ENCODE measurements at regions not wholly inside any gene's neighbourhood (a gene's known extent, or its start where the extent isn't known, plus 50 kb on each side); places are given as distances from the start of the nearest gene placed in this dataset.

DNA sequence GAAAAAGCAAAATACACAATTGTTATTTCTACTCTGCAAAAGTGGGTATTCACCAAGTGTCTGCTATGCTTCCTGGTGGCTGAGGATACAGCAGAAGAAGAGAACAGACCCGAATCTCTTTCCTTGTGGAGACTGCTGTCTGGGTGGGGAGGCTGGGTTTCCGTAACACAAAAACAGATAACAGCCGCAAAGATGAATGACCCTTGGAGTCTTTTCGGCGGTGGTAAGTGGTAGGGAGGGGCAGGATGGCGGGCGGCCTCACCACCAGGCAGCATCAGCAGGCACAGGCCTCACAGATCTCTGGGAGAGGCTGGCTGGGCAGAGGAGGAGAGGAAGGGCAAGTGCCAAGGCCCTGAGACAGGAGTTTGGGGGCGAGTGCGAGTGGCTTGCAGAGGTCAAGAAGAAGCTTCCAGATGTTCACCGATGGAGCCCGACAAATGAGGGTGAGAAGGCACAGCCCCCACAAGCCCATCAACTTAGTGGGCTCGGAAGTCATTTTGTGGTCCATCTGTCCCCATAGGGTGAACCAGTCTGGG is 164.2 kb downstream of the RHOU start:
- no peak for DNase-seq

DNA sequence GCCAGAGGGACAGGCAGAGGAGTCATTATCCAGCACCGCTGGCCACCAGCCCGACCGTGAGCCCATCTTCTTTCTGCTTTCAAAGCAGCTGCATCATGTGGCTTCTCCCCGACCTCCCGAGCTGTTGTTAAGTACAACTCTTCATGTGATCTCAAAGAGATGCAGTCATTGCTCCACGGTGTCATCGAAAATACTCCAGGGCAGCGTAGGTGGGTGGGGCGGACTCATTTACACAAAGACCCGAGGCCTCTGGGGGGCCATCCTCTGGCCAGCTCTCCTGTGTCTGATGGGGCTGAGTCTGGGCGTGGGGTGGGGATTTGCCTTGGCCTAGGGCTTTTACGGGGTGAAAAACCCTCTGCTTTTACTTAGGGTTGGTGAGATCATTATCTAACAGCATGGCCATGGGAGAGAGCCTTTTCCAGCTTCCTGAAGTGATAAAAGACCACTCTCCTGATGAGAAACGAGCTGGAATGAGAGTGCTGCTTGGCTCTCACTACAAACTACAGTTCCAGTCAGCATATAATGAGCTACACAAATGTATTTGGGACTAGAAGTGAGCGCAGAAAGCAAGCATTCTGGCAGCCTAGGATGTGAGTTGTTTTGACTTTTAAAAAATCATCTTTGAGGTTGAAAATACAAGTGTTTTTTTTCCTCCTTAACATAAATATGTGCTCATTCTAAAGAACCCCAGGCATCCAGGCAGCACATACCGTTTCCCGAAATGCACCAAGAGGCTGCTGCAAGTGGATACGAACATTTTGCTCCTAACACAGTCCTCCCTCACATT is 165.0 kb downstream of the RHOU start:
- no peak for DNase-seq

DNA sequence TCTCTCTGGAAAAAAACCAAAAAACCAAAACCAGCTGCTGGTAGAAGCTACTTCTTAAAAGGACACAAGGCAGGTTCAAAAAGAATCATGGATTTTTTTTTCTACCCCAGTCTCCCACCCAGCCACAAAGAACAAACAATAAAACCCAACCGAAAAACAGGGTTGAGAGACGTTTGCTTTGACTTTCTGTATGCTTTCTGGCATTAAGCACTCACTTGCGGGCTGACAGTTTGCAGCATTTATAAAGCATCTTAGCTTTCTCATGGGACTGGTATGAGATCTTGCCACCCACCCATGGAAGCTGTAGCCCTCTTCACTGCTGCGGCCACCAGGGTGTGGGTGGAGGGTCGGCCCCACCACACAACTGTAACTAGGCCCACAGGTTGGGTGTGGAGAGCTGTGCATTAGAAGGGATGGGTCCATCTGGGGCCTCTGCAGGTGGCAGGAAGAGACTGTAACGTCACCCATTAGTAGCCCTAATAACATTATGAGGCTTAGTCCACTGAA is 165.7 kb downstream of the RHOU start:
- no peak for DNase-seq

DNA sequence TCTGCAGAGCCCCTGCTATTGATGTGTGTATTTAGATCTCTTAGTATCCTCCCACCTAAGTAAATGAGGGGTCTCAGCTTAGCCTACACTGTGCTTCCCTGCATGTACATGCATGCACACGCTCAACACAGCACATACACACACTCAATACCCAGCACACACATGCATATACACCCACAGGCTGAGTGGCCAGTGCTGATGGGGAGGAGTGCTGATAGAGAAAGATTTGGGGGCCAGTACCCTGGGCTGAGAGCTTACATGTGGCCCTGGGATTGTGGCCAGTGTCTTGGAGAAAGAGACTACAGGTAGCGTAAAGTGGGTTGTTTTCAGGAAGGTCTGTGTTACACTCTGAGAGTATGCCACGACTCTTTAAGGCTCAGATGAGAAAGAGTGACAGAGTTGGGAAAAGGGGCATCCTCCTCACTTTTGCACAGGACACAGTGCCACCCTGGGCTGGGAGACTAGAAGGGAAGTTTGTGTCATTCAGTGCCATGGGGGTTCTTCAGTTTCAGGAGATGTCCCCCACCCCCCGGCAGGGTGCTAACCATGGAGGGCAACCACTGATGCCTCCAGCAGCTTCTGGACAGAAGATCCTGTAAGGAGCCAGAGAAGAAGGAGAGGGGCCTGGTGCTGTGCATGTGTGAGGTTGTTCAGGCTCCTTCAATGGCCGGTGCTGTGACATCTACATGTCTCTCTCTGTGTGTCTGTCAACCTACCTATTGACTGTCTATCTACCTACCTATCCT is 166.8 kb downstream of the RHOU start:
- DNase-seq, result no peak

DNA sequence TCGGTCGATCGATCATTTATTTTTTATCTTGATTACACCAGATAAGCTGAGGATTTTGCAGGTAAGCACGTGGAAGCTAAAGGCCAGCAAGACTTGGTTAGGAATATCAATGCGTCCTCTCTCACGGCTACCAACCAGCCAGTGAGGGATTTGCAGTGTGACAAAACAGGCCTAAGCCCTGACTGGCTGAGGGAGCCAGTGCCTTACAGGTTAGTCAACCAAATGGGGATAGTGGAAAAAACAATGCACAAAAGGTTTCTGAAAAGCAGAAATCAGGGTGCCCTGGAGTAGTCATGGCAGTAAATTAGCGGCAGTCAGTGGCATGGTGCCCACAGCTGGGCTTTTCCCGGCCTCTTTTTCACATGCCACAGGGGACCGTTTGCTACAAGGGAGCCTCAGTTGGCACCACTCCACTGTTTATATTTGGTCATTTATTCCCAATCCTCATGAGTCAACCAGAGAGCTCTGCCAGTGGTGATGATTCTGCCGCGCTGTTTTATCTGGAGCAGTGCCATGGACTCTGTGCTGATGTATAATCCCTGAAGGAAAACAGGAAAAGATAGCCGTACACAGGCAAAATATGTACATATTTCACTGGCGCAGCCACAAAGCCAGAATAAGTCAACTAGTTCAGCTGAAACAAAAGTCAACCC is 167.6 kb downstream of the RHOU start:
- DNase-seq, result peak; percentile 41

DNA sequence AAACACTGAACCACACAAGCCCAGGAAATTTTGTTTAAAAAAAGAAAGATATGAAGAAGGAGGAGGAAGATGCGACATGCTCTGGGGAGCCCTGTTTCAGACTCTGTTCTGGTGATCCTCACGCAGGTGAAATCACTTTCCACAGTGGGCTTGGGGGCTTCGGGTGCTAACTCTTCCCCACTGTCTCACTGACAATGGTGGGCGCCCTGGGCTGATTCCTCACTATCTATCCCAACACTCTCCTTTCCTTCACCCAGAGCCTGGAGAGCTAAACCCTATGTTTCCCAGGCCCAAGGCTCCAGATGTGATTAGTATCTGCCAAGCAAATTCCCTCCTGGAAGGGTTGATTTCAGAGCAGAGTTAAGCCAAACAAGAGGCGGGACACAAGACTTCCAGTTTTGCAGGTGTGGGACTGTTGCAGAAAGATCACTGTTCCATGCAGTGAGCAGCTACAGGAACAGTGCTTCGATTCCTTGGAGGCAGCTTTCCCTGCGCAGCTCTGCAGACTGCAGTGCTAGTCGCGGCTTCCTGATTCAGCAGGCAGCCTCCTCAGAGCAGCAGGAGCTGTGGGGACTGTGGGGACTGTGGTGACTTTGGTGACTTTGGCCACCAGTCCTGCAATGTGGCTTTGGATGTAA is 168.3 kb downstream of the RHOU start:
- DNase-seq, result peak; percentile 6

DNA sequence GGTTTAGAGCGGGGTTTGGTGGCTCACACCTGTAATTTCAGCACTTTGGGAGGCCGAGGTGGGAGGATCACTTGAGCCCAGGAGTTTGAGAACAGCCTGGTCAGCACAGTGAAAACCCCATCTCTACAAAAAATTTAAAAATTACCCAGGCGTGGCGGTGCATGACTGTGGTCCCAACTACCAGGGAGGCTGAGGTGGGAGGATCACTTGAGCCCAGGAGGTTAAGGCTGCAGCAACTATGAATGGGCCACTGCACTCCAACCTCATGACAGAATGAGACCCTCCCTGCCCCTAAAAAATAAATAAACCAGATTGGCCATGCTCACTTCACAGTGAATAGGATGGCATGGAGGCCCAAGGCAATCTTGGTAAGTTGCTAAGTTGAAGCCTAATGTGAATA is 168.9 kb downstream of the RHOU start:
- DNase-seq, result no peak

DNA sequence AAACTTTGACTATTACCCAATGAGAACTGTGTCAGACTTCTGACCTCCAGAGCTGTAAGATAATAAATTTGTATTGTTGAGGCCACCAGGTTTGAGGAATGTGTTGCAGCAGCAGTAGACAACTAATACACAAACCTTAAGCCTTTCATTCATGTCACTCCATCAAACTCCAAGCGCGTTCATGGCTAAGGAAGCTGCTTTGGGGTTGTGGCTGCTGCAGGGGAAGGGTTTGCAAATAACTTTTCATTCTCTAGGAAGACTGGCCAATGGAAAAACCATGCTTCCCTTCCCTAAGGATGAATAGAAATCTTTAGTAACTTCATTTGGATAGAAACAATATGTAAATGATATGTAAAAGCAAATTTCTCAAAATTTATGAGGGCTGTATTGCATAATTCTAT is 170.4 kb downstream of the RHOU start:
- no peak for DNase-seq

DNA sequence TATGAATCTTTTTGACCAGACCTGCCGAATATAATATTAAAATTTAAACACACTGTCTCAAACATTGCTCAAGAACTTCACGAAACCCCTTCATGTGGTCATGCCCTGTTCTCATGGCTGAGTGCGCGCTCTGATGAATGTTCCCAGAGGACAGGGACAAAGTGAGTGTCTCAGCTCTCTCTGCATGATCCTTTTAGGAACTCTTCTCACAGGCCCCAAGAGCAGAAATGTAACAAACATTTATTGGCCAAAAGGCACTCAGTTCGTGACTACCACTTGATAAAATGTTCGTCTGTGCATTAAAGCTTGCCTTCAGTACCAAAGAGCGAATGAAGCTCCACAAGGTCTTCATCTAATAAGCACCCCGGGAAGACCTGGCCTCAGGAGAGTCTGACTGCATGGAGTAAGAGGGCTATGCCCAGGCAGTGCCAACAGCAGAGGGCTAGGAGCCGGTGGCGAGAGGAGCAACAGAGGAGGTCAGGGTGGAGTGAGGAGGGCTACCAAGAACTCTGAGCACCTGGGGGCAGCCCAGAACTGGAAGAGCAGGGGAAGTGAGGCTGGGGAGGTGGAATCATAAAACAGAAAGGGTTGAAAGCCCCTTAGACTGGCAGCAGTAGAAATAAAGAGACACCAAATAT is 171.1 kb downstream of the RHOU start:
- DNase-seq, result no peak

DNA sequence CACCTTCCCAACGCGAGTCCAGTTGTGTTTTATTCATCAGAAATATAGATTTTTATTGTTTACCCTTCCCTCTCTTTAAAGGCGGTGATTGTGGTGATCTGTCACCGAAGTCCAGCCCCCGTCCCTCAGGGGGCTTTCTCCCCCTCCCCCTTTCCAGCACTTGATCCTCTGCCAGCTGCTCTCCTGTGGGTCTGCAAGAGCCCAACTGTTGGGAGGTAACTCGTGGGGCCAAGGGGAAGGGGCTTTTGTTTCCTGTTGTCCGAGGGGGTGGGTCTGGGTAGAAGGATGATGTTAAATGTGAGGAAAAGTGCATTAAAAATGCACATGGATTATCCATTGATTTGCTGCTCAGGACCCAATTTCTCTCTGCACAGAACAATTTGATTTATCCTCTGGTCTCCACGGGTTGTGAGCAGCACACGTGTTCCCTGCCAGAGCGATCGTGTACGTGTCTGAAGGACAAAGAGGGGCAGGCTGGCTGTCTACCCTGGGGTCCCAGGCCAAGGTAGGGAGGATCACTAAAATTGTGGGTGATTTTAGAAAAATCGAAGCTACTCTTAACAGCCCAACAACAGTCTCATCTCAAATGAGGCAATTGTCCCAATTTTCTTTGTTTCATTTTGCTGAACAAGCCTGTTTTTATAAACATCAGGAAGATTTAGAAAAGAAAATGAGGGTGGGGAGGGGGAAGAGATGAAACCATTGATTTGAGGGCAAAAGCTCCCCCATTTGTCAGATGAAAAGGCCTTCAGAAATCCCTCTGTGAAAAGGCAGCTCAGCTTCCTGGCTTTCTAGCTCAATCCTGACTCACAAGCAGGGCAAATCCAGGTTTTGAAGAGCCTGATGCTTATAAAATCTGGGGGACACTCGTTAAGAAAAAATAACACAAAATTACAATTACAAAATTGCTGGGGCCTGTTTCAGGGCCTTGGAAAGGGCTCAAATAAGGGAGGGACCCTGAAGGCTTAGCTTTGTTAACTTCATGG is 176.2 kb downstream of the RHOU start:
- no peak for DNase-seq

DNA sequence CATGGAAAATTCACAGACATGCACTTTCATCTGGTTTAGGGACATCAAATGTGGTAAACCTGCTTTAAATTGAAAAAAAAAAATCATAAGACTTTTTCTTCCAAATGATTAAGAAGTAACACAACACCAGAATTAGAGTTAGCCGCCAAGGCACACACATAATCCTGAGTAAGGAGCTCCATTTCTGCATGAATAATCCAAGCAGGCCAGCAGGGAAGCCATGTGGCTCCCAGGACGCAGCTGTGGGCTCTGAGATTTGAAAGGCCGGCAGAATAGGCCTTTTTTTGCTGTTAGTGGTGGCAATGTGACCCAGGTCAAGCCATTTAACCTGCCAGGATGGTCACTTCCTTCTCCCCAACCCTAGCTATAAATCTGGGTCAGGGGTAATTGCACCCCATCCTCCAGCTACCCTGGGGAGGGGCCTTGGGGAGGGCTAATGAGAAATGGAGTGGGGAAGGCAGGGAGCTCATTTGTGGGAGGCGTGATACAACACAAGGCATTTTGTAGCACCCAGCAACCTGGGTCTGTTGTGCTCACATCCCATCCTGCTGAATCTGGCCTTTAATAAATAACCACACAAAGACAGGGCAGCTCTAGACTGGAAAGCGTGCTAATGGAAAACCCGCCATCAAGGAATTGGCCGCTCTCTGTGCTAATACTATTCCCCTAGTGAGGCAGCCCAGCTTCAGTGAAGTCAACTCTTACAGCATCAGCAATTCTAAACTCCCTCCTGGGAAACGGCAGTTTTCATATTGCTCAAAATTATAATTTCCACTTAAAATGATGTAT is 178.5 kb downstream of the RHOU start:
- no peak for DNase-seq

DNA sequence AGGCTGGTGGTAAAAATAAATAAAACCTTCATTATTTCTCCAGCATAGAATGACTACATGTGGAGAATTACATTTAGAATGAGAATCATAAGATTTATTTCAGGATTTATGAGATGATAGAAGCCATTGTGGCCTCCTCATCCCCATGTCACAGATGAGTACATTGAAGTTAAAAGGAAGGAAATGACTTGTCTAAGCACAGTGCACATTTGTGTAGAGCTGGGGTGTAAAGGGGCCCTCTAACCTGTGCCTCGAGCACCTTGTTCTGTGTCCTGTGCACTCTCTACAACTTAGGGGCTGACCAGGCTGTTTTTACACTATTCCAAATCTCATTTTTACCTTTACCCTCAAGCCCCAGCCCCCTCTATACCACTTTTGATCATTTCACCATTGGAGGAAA is 179.4 kb downstream of the RHOU start:
- DNase-seq, result no peak

DNA sequence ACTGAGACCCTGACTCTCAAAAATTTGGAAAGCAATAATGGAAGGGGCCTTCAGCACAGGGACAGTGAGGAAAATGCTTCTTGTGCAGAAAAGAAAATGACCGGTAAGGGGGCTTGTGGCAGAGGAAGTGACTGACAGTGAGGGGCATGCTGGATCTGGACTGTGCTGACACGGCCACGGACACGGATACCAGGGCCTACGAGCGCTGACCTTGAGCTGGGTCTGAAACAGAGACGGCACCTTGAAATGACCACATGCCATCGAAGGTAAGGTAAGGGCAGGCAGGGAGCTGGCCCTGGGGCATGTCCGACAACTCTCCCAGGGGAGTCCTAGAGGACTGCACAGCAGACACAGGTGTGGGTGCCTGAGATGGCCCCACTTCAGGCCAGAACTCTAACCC is 182.1 kb downstream of the RHOU start:
- DNase-seq, result no peak

DNA sequence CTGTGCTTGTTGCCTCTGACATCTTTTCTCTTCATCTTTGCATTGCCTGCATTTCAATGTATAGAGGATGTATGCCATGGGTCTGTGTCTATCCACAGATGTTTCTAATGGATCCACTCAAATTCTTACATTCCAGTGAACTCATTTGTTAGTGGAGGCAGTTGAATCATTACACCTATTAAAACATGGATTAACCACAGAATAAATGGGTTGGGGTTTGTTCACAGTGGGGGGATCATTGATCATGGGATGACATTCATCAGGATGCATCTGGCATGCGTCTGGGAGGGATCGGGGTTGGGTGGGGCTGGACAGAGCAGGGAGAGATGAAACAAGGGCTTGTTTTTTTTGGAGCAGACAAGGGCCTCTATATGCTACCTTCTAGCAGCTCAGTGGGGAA is 182.5 kb downstream of the RHOU start:
- no peak for DNase-seq

DNA sequence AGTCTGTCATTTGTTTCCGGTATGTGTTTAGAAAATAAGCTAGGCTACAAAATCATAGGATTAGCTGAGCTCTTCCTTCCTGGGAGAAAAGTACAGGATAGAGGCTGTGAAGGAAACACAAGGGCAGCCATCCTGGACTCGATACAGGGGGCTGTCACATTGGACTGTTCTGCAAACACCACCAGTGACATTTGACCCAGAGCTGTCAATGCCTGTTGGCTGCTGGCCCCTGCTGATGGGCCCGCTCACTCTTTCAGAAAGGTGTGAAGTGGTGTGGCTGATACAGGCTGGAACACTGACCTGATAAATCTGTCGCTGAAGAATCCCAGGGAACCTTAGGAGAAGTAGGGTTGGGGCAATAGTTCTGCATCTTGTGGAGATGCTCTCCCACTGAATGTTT is 183.1 kb downstream of the RHOU start:
- no peak for DNase-seq

DNA sequence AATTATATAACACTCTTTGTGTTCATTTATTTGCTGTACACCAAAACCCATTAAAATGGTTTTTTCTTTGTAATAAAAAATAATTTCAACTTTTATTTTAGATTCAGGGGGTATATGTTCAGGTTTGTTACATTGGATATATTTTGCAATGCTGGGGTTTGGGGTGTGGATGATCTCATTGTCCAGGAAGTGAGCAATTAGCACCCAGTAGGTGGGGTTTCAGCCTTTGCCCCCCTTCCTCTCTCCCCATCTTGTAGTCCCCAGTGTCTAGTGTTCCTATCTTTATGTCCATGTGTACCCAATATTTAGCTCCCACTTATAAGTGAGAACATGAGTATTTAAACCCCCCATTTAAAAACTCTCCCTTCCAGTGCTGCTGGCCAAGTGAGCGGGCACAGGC is 184.6 kb downstream of the RHOU start:
- DNase-seq, result no peak

DNA sequence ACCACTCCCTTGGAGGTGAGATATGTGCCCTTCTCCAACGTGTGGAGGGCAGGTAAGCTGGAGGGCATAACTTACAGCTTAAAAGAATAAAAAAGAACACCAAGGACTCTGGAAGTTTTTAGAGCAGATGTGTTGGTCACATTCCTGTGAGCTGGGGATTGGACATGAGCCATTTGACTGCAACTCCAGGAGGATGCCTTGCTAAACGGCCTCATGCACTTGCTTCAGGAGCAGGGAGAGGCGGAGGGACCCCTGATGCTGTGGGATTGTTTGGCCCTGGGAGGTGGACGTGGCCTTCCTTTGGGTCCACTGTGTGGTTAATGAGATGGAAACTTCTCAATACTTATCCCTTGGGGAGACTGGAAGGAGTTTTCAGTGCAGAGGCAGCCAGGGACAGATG is 185.6 kb downstream of the RHOU start:
- no peak for DNase-seq

DNA sequence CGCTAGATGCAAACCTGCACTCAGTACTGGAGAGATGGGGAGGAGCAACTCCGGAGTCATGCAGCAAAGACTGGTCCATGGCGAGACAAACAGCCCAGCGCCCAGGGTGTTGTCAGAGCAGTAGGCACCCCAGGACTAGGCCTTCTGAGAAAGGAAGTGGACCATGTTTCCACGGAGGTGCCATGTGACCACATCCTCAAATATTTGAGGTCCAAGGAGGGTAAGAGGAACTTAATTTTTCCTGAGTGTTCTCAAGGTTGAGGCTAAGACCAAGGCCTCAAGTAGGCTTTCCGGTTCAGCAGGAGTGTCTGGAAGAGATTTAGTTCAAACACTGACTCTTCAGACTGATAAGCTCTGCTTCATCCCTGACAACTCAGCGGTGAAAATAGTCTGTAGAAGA is 186.2 kb downstream of the RHOU start:
- no peak for DNase-seq

DNA sequence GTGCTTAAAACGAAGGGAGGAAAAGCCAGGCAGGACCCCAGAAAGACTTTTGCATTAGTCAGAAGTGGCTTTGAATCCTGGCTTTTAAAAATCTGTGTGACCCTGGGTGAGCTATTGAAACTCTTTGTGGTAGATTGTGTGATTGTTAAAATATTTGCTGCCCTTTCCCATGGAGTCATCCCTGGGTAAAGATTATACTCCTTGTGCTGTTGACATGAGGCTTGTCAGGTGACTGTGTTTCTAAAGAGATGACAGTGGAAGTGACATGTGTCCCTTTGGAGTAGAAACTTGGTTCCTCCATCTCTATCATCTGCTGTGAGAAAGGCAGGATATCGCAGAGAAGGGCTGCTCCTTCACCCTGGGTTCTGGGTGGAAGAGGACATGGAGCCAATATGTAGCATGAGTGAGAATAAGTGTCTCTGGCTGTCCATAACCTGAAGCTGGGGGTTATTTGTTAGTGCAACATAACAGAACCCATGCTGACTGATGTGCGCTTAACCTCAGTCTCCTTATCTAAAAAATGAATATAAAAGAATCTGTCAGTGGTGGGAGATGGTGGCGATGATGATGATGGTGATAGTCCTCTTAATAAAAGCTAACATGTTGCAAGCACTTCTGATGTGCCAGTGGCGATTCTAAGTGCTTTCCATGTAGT is 187.6 kb downstream of the RHOU start:
- no peak for DNase-seq

All from NCI-H1436 (cell line).